ENCODE measurements at regions not wholly inside any gene's neighbourhood (a gene's known extent, or its start where the extent isn't known, plus 50 kb on each side); places are given as distances from the start of the nearest gene placed in this dataset.
"Not testable (repeated sequence)": the region's sequence is repeated elsewhere in the genome, so short reads cannot be mapped to it uniquely, and the experiment has no call there.

DNA sequence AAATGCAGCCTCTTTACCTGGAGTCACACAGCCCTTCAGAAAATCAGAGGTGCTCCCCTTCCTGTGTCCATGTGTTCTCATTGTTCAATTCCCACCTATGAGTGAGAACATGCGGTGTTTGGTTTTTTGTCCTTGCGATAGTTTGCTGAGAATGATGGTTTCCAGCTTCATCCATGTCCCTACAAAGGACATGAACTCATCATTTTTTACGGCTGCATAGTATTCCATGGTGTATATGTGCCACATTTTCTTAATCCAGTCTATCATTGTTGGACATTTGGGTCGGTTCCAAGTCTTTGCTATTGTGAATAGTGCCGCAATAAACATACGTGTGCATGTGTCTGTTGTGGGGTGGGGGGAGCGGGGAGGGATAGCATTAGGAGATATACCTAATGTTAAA is 60.3 kb upstream of the CCL1 start:
- TF ChIP-seq CEBPB (IDR thresholded peaks at IDR 0.05; ENCODE audit: borderline replicate concordance, low read depth, low read length); EZH2 (conservative IDR thresholded peaks at IDR 0.05; ENCODE audit: low read depth, low read length); POLR2AphosphoS5 (IDR thresholded peaks at IDR 0.05; ENCODE audit: low read depth, low read length); ZNF766 (CRISPR knock-in tag; IDR thresholded peaks at IDR 0.05; ENCODE audit: borderline replicate concordance); ZBTB34 (CRISPR knock-in tag; IDR thresholded peaks at IDR 0.05); TARDBP (CRISPR knock-in tag; IDR thresholded peaks at IDR 0.05); CHD2 (IDR thresholded peaks at IDR 0.05; ENCODE audit: low read depth, low read length); SMC3 (IDR thresholded peaks at IDR 0.05; ENCODE audit: low read length); PHF8 (CRISPR knock-in tag; IDR thresholded peaks at IDR 0.05); ZBTB26 (CRISPR knock-in tag; IDR thresholded peaks at IDR 0.05; ENCODE audit: borderline replicate concordance); ZNF354B (CRISPR knock-in tag; IDR thresholded peaks at IDR 0.05): not testable (repeated sequence)
- TF ChIP-seq, protein P1, sequence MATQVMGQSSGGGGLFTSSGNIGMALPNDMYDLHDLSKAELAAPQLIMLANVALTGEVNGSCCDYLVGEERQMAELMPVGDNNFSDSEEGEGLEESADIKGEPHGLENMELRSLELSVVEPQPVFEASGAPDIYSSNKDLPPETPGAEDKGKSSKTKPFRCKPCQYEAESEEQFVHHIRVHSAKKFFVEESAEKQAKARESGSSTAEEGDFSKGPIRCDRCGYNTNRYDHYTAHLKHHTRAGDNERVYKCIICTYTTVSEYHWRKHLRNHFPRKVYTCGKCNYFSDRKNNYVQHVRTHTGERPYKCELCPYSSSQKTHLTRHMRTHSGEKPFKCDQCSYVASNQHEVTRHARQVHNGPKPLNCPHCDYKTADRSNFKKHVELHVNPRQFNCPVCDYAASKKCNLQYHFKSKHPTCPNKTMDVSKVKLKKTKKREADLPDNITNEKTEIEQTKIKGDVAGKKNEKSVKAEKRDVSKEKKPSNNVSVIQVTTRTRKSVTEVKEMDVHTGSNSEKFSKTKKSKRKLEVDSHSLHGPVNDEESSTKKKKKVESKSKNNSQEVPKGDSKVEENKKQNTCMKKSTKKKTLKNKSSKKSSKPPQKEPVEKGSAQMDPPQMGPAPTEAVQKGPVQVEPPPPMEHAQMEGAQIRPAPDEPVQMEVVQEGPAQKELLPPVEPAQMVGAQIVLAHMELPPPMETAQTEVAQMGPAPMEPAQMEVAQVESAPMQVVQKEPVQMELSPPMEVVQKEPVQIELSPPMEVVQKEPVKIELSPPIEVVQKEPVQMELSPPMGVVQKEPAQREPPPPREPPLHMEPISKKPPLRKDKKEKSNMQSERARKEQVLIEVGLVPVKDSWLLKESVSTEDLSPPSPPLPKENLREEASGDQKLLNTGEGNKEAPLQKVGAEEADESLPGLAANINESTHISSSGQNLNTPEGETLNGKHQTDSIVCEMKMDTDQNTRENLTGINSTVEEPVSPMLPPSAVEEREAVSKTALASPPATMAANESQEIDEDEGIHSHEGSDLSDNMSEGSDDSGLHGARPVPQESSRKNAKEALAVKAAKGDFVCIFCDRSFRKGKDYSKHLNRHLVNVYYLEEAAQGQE (IDR thresholded peaks at IDR 0.05; ENCODE audit: borderline replicate concordance in 1 of 2, low read depth in 1 of 2, low read length in 2 of 2): not testable (repeated sequence)
- TF ChIP-seq, protein P2, sequence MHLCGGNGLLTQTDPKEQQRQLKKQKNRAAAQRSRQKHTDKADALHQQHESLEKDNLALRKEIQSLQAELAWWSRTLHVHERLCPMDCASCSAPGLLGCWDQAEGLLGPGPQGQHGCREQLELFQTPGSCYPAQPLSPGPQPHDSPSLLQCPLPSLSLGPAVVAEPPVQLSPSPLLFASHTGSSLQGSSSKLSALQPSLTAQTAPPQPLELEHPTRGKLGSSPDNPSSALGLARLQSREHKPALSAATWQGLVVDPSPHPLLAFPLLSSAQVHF (CRISPR knock-in tag; IDR thresholded peaks at IDR 0.05): not testable (repeated sequence)
- TF ChIP-seq, protein P3, sequence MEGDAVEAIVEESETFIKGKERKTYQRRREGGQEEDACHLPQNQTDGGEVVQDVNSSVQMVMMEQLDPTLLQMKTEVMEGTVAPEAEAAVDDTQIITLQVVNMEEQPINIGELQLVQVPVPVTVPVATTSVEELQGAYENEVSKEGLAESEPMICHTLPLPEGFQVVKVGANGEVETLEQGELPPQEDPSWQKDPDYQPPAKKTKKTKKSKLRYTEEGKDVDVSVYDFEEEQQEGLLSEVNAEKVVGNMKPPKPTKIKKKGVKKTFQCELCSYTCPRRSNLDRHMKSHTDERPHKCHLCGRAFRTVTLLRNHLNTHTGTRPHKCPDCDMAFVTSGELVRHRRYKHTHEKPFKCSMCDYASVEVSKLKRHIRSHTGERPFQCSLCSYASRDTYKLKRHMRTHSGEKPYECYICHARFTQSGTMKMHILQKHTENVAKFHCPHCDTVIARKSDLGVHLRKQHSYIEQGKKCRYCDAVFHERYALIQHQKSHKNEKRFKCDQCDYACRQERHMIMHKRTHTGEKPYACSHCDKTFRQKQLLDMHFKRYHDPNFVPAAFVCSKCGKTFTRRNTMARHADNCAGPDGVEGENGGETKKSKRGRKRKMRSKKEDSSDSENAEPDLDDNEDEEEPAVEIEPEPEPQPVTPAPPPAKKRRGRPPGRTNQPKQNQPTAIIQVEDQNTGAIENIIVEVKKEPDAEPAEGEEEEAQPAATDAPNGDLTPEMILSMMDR (CRISPR knock-in tag; IDR thresholded peaks at IDR 0.05): not testable (repeated sequence)
